GM19455 (cell line): ENCODE measurements at regions not wholly inside any gene's neighbourhood (a gene's known extent, or its start where the extent isn't known, plus 50 kb on each side); places are given as distances from the start of the nearest gene placed in this dataset.
"Not testable (repeated sequence)": the region's sequence is repeated elsewhere in the genome, so short reads cannot be mapped to it uniquely, and the experiment has no call there.

Experiments used
- ATAC-seq: cut with Tn5 transposase; IDR thresholded peaks from one replicate; pipeline ENCODE4 v1.9.1; 2021; ENCODE audit not compliant: unreplicated experiment

GRCh38 chr1:5734996-5735395 lies 257.2 kb downstream of the NPHP4 start:
- no peak for ATAC-seq

GRCh38 chr1:5734414-5734813 lies 257.8 kb downstream of the NPHP4 start:
- ATAC-seq: no peak

GRCh38 chr1:5733596-5733995 lies 258.6 kb downstream of the NPHP4 start:
- ATAC-seq: no peak

GRCh38 chr1:5731110-5731423 lies 261.2 kb downstream of the NPHP4 start:
- ATAC-seq: no peak

- ATAC-seq: no peak
These were observed 261.7 kb downstream of the NPHP4 start for GRCh38 chr1:5730272-5731109.

- no peak for ATAC-seq
These were observed 262.5 kb downstream of the NPHP4 start for GRCh38 chr1:5729636-5730145.

- no peak for ATAC-seq
These were observed 263.4 kb downstream of the NPHP4 start for GRCh38 chr1:5728663-5729355.

- ATAC-seq: no peak
These were observed 264.2 kb downstream of the NPHP4 start for GRCh38 chr1:5727871-5728643.

GRCh38 chr1:5727191-5727590 lies 265.0 kb downstream of the NPHP4 start:
- ATAC-seq: no peak

- not testable (repeated sequence) for ATAC-seq
These were observed 265.5 kb downstream of the NPHP4 start for GRCh38 chr1:5726586-5727184.

- ATAC-seq: no peak
These were observed 266.2 kb downstream of the NPHP4 start for GRCh38 chr1:5725855-5726585.

GRCh38 chr1:5725406-5725805 lies 266.8 kb downstream of the NPHP4 start:
- ATAC-seq: no peak

- ATAC-seq: no peak
These were observed 267.4 kb downstream of the NPHP4 start for GRCh38 chr1:5724847-5725246.

- no peak for ATAC-seq
These were observed 269.5 kb downstream of the NPHP4 start for GRCh38 chr1:5722635-5723164.

GRCh38 chr1:5721634-5722215 lies 270.5 kb downstream of the NPHP4 start:
- ATAC-seq: no peak

GRCh38 chr1:5720936-5721335 lies 271.3 kb downstream of the NPHP4 start:
- no peak for ATAC-seq

- ATAC-seq: no peak
These were observed 271.7 kb downstream of the NPHP4 start for GRCh38 chr1:5720484-5720883.

- ATAC-seq: no peak
These were observed 272.2 kb downstream of the NPHP4 start for GRCh38 chr1:5720045-5720444.

- ATAC-seq: no peak
These were observed 273.2 kb downstream of the NPHP4 start for GRCh38 chr1:5718831-5719632.
